ENCODE measurements at regions not wholly inside any gene's neighbourhood (a gene's known extent, or its start where the extent isn't known, plus 50 kb on each side); places are given as distances from the start of the nearest gene placed in this dataset.

GRCh38 chr2:108125581-108125980 lies 114.2 kb upstream of the SULT1C3 start:
- no peak for TF ChIP-seq CTCF (IDR thresholded peaks at IDR 0.05; ENCODE audit: low read length)
- TF ChIP-seq EZH2 (optimal IDR thresholded peaks at IDR 0.05; ENCODE audit: low read depth, low read length), result no peak
- no peak for TF ChIP-seq EZH2phosphoT487 (IDR thresholded peaks at IDR 0.05; ENCODE audit: low read length)

Data from MM.1S (cell line).